ENCODE measurements at regions not wholly inside any gene's neighbourhood (a gene's known extent, or its start where the extent isn't known, plus 50 kb on each side); places are given as distances from the start of the nearest gene placed in this dataset.
A peak's percentile ranks its signal among the peaks of the same experiment; 100 is the strongest.

DNA sequence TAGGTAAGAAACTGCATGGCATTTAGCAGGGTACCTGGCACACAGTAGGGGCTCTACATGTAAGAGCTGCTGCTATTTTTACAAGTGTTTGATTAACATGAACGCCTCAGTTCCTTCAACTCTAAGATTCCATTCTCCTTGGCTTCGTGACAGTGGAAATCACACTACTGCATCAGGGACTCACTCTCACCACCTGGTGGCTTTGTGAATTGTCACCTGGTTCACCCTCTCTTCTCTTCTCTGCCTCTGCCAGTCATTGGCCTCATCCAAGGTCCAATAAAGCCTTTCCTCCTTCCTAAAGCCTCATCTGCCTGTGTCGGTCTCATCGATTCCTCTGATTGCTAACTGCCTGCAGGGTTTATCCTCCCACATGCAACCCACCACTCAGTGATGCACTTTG, 476.4 kb downstream of the VRK1 start:
- no peak for DNase-seq

DNA sequence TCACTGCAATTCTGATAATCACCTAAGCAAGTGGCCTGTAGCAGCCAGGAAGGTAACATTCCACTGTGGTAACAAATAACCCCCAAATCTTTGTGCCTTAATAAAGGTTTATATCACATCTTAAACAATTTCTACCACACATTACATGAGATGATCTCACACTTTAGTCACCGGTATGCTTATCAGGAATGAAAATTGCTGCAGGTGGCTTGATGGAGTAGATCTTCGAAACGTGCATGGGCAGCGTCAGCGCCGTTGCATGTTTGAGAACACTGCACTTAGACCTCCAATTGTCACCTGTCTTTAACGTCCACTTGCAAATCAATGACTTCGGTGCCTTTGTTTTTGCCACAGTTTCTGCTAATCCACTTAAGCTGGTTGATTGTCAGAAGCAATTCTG, 477.4 kb downstream of the VRK1 start:
- DNase-seq = no peak

DNA sequence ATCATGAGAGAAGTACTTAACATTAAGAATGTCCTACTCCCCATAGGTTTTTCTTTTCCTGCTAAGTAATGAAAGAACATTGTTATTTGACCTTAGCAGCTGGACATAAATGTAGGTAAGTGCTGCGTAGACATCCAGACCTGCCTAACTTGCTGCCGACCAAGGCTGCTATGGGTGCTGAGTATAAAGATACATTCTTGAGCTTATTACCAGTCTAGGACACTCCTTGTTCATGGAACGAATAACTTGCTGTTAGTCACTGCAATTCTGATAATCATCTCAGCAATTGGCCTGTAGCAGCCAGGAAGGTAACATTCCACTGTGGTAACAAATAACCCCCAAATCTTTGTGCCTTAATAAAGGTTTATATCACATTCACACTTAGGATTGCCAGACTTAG, 478.1 kb downstream of the VRK1 start:
- no peak for DNase-seq

GRCh38 chr14:97276573-97276972, 479.4 kb downstream of the VRK1 start:
- DNase-seq = peak; percentile 21

GRCh38 chr14:97277711-97278110, 480.5 kb downstream of the VRK1 start:
- no peak for DNase-seq

GRCh38 chr14:97280526-97280925, 483.3 kb downstream of the VRK1 start:
- no peak for DNase-seq

DNA sequence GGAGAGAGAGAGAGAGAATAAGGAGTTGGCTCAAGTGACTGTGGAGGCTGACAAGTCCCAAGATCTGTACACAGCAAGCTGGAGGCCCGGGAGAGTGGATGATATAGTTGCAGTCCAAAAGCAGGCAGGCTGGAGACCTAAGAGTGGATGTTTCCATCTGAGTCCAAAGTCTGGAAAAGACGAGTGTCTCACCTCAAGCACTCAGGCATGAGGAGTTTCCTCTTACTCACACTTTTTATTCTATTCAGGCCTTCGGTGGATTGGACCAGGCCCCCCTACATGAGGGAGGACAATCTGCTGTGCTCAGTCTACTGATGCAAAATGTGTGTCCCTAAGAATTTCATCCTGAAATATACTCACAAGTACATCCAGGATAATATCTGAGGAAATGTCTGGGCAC, 484.6 kb downstream of the VRK1 start:
- DNase-seq = no peak

GRCh38 chr14:97282210-97283004, 485.2 kb downstream of the VRK1 start:
- DNase-seq = no peak

DNA sequence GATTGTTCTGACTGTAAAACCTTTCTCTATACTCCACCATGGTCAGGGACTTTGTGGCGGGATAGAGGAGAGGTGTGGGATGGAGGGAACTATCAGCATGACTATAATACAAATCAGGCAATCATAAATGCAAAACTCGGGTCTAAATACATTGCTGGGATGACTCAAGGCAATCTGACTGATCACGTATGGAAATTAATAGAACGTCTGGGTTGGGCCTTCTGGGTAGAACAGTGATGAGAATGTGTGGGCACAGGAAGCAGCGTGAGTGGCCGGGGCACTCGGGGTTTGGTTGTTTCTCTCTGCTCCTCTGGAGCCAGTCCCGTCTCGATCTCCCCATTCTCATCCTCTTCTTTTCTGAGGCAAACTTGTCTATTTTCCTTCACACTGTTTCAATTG, 485.8 kb downstream of the VRK1 start:
- DNase-seq = no peak

DNA sequence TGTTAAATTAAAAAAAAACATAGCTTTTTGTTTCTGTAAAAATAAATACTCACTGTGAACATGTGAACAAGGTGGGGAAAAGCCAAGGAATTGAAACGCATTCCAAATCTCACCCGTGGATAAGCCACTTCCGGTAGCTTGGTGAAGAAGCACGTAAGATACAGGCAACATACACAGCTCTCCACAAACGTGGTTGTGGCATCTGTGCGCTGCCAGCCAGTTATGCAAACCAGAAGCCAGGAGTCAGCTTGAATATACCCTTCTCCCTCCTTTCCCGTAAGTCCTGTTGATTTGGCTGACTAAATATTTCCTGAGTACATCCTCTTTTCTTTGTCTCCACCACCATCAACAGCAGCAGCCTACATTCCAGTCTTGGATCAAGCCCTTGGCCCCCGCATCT, 486.2 kb downstream of the VRK1 start:
- no peak for DNase-seq

- DNase-seq = no peak
Measured at GRCh38 chr14:97283841-97284240, 486.7 kb downstream of the VRK1 start.

- DNase-seq = no peak
Measured at GRCh38 chr14:97287956-97288355, 490.8 kb downstream of the VRK1 start.

GRCh38 chr14:97290065-97290464, 492.9 kb downstream of the VRK1 start:
- no peak for DNase-seq

DNA sequence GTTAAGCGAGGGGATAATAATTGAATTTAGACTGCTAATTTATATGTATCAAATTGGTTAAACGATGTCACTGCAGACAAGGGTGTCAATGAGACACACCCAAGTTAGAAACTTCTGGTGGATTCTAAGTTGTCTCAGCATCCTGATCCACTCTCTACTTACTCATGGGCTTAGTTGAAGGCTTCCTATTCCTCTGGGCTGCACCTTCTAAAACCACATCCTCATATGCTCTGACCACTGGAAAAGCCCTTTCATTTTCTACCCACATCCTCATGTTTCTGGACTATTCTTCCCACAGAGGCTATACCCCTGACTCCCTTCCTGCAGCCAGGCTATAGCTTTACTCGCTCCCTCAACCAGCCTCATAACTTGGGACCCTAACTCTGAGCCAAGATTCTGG, 493.8 kb downstream of the VRK1 start:
- DNase-seq = no peak

DNA sequence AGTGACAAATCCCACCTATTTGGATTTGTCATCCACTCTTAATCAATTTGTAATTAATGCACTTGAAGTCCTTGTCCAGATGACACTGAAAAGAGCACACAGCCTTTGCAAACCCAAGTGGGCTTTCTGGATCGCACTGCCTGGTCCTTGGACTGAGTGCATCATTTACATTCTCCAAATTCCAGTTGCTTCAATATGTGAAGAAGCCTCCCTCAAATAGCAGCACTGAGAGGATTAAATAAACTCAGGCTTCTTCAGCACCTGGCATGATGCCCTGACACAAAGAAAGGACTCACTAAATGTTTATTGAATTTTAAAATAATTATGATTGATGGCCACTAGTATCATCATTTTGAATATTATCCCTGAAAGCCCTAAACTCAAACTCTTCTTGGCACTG, 496.5 kb downstream of the VRK1 start:
- DNase-seq = no peak

GRCh38 chr14:97295108-97295710, 498.0 kb downstream of the VRK1 start:
- no peak for DNase-seq

DNA sequence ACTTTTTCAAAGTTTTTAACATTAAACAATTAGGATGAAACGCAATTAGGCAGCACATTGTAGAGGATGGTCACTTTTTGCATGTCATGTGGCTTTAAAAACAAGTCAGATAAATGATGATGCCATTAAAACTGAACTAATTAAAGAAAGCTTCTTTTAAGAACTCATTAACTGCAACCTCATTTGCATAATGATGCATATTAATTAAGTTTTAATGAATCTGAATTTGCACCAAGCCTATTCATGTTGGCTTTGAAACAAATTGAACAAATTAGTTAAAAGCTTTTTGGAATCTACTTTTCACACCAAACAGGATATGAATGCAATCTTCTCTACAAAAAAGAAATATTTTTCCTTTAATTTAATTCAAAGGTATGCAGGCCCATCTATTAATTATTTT, 499.0 kb downstream of the VRK1 start:
- no peak for DNase-seq

GRCh38 chr14:97297100-97297499, 499.9 kb downstream of the VRK1 start:
- DNase-seq = no peak

- DNase-seq = peak; percentile 25
Measured at GRCh38 chr14:97298331-97298730, 501.1 kb downstream of the VRK1 start.

DNA sequence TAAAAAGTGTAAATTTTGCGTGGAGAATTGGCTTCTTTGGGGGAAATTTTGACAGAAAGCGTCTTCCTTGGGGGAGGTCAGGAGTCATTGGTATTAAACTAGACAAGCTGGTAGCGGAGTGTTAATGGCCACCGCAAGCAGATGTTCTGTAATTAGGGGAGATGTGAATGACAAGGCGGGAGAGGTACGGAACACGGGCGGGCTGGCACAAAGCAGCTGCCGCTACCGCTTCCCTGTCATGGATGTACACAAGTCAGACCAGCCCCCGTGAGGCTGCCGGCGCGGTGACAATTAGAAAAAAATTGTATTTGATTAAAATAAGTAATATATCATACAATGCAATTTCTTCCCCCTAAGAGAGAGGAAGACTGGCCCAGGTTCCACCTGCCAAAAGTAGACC, 501.6 kb downstream of the VRK1 start:
- no peak for DNase-seq

GRCh38 chr14:97299661-97300060, 502.5 kb downstream of the VRK1 start:
- peak; percentile 13 for DNase-seq

- DNase-seq = no peak
Measured at GRCh38 chr14:97301931-97302559, 504.9 kb downstream of the VRK1 start.

DNA sequence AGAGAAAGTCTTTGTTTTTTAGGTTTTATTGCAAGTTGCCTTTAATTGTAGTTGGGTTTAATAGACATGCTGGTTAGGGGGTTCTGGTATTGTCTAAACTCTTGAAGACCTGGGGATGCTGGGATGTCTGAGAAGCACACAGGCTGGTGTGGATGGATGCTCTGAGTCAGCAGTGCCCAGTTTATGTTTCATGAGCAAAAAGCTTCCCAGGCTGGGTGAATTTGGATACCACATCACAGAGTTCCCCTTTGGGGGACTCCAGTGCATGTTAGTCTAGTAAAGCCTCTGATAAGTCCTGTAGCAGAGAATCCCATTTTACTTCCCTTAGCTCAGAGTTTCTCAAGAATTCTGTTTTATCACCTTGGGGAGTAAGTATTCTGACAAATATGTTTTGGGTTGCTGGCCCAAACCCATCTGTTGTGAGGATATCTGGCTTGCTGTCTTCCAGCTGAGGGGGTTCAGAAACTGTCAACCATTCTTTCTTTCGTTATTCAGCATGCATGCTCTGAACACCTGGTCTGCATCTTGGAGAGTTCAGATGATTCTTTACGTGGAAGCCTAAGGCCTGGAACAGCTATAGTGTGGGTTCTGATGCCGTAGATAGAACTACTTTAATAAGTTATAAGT, 509.1 kb downstream of the VRK1 start:
- DNase-seq = peak; percentile 30

DNA sequence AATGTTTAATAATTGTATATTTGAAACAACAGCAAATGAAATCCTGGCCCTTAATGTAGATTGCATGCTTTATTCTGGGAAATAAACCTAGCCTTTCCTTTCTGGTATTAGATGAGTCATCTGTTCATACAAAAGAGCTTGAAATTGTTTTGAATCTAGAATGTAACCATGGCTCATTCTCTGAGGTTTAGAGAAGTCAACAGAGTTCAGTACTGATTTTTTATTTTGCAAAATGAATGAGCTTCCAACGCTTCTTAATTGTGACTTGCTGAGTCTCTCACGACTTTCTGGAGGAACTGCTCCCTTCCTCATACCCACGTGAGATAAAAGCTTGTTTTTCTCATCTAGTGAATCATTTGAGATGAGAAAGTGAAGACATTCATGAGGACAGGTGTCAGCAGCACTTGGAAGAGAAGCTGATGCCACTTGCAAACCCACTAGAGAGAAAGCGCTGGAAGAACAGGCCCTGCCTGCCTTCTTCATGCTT, 509.6 kb downstream of the VRK1 start:
- peak; percentile 5 for DNase-seq
